ENCODE measurements at regions not wholly inside any gene's neighbourhood (a gene's known extent, or its start where the extent isn't known, plus 50 kb on each side); places are given as distances from the start of the nearest gene placed in this dataset.

- TF ChIP-seq POLR2A (IDR thresholded peaks at IDR 0.05): no peak
- TF ChIP-seq CTCF (IDR thresholded peaks at IDR 0.05): peak; percentile 60 to 84 (median 70)
Observed at GRCh38 chr5:39578887-39579497, 154.2 kb upstream of the DAB2 start.

Data from heart left ventricle (tissue), 13 donors.